ENCODE measurements at regions not wholly inside any gene's neighbourhood (a gene's known extent, or its start where the extent isn't known, plus 50 kb on each side); places are given as distances from the start of the nearest gene placed in this dataset.

GRCh38 chr3:107992976-107993684 lies 97.7 kb downstream of the CD47 start:
- H3K36me3 ChIP-seq (ENCODE audit: insufficient read depth, low read length): no peaks in the 10 kb centered on the region
- no peak overlapping the region for H3K4me3 ChIP-seq (ENCODE audit: low read length)
- H3K9me3 ChIP-seq (ENCODE audit: low read length): no peaks in the 10 kb centered on the region
- no peaks in the 10 kb centered on the region for H3K27me3 ChIP-seq (ENCODE audit: insufficient read depth, low read length)
- H2AFZ ChIP-seq (ENCODE audit: low read depth, low read length): no peak overlapping the region
- H3K4me1 ChIP-seq (ENCODE audit: insufficient read depth, low read length): peaks cover 4% of the 10 kb centered on the region

- Histone ChIP-seq H3K4me3 (ENCODE audit: low read length) (no peak overlapping the region), H3K27me3 (ENCODE audit: insufficient read depth, low read length) (no peaks in the 10 kb centered on the region), H3K4me1 (ENCODE audit: insufficient read depth, low read length) (peaks cover 9% of the 10 kb centered on the region), H3K9me3 (ENCODE audit: low read length) (no peaks in the 10 kb centered on the region), H3K36me3 (ENCODE audit: insufficient read depth, low read length) (no peaks in the 10 kb centered on the region), H2AFZ (ENCODE audit: low read depth, low read length) (no peak overlapping the region)
These were observed 99.9 kb downstream of the CD47 start for GRCh38 chr3:107990926-107991325.

DNA sequence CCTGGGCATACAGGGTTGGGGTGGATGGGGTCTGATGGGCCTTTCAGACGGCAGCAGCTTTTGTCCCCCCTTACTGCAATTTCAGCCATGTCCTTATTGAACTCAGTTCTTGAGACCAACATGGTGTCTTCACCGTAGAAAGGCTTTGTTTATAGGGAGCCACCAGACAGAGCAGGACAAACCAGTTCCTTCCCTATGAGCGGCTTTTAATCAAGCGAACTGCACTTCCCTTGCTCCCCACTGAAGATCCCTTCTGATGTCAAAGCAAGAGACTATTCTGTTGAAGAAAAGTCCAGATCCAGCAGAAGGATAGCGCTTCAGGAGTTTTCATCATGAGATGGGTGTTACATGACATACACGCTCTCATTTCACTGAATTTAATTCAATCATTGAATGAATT lies 100.4 kb downstream of the CD47 start:
- H3K4me1 ChIP-seq (ENCODE audit: insufficient read depth, low read length): peaks cover 14% of the 10 kb centered on the region
- H3K27me3 ChIP-seq (ENCODE audit: insufficient read depth, low read length): no peaks in the 10 kb centered on the region
- H3K4me3 ChIP-seq (ENCODE audit: low read length): no peak overlapping the region
- no peak overlapping the region for H2AFZ ChIP-seq (ENCODE audit: low read depth, low read length)
- H3K36me3 ChIP-seq (ENCODE audit: insufficient read depth, low read length): no peaks in the 10 kb centered on the region
- H3K9me3 ChIP-seq (ENCODE audit: low read length): no peaks in the 10 kb centered on the region

- Histone ChIP-seq H3K9me3 (ENCODE audit: low read length) (no peaks in the 10 kb centered on the region), H3K36me3 (ENCODE audit: insufficient read depth, low read length) (no peaks in the 10 kb centered on the region), H3K4me3 (ENCODE audit: low read length) (no peak overlapping the region), H2AFZ (ENCODE audit: low read depth, low read length) (no peak overlapping the region), H3K4me1 (ENCODE audit: insufficient read depth, low read length) (peaks cover 16% of the 10 kb centered on the region), H3K27me3 (ENCODE audit: insufficient read depth, low read length) (no peaks in the 10 kb centered on the region)
These were observed 101.2 kb downstream of the CD47 start for GRCh38 chr3:107989661-107990060.

DNA sequence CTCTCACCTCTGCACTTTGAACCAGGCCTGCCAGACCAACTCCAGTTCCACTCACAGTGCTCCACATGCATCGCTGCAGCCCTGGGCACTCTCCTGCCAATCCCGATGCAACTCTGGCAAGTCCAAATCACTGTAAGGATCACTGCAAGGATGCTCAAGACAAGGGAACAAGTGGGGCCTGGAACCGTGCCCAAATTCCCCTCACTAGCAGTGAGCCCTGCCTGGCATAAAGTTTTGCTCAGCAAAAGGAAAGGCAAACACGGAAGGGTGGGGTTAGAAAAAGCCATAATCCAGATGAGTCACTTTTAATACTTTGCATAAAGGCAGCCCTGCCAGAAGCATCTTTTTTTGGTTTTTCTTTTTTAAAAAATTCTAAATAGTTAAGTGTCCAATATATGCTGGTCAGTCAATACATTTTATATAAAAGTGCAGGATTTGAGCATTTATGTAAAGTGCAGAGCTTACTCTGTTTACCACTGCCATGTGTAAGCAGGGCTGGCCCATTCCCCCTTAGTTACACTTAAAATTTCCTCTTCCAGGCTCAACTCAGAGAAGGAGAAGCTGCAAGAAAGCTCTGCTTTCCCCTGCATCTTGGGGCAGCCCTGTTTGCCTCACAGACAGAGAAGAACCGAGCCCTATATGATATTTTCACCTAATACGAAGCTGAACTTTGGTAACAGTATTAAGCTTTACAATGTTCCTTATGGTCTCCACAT lies 102.2 kb downstream of the CD47 start:
- Histone ChIP-seq H3K4me1 (ENCODE audit: insufficient read depth, low read length) (peaks cover 16% of the 10 kb centered on the region), H3K9me3 (ENCODE audit: low read length) (no peaks in the 10 kb centered on the region), H3K36me3 (ENCODE audit: insufficient read depth, low read length) (no peaks in the 10 kb centered on the region), H3K4me3 (ENCODE audit: low read length) (no peak overlapping the region), H3K27me3 (ENCODE audit: insufficient read depth, low read length) (no peaks in the 10 kb centered on the region), H2AFZ (ENCODE audit: low read depth, low read length) (no peak overlapping the region)

DNA sequence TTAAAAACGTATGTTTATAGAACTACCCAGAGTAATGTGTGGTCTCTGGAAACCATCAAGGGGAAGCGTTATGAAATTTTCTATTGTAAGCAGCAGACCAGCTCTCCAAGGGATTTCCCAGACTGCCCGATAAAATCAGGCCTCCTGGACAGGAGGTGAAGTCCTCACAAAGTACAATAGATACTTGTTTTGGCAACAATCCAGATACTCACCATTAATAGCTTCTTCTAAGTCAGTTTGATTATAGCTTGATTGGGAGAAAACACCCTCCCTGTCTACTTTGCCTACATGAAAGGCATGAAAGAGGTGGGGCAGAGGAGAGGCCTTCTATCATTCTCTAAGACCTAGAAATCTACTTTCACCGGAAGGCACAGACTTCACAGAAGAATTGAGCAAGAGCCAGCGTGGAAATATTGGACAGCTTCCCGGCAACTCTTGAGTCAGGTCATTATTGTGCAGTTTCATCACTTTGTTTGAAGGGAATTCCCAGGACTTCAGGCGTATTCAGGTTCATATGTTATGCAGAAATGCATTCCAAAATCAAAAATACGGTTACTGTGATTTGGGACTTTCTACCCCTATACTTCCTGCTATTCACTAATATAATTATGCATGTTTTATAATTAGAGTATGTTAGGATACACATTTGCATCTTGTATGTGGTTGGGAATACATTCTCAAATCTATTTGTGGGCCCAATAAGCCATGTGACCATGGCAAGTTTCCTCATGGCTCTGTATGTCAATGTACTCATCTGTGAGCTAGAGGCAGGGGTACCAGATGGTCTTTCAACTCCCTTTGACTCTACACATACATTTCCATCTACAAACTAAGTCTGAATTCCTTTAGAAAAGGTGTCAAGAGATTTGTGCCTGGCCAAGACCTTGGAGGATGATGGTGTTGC lies 103.5 kb downstream of the CD47 start:
- H3K36me3 ChIP-seq (ENCODE audit: insufficient read depth, low read length): no peaks in the 10 kb centered on the region
- H3K4me3 ChIP-seq (ENCODE audit: low read length): no peak overlapping the region
- no peaks in the 10 kb centered on the region for H3K9me3 ChIP-seq (ENCODE audit: low read length)
- H3K27me3 ChIP-seq (ENCODE audit: insufficient read depth, low read length): no peaks in the 10 kb centered on the region
- peaks cover 16% of the 10 kb centered on the region for H3K4me1 ChIP-seq (ENCODE audit: insufficient read depth, low read length)
- H2AFZ ChIP-seq (ENCODE audit: low read depth, low read length): no peak overlapping the region

GRCh38 chr3:107986505-107986904 lies 104.3 kb downstream of the CD47 start:
- no peaks in the 10 kb centered on the region for H3K9me3 ChIP-seq (ENCODE audit: low read length)
- H3K4me3 ChIP-seq (ENCODE audit: low read length): no peak overlapping the region
- H3K27me3 ChIP-seq (ENCODE audit: insufficient read depth, low read length): no peaks in the 10 kb centered on the region
- peaks cover 18% of the 10 kb centered on the region for H3K4me1 ChIP-seq (ENCODE audit: insufficient read depth, low read length)
- H3K36me3 ChIP-seq (ENCODE audit: insufficient read depth, low read length): no peaks in the 10 kb centered on the region
- no peak overlapping the region for H2AFZ ChIP-seq (ENCODE audit: low read depth, low read length)

GRCh38 chr3:107985496-107985895 lies 105.3 kb downstream of the CD47 start:
- no peaks in the 10 kb centered on the region for H3K27me3 ChIP-seq (ENCODE audit: insufficient read depth, low read length)
- no peak overlapping the region for H3K4me3 ChIP-seq (ENCODE audit: low read length)
- H3K36me3 ChIP-seq (ENCODE audit: insufficient read depth, low read length): no peaks in the 10 kb centered on the region
- no peaks in the 10 kb centered on the region for H3K9me3 ChIP-seq (ENCODE audit: low read length)
- no peak overlapping the region for H2AFZ ChIP-seq (ENCODE audit: low read depth, low read length)
- peaks cover 22% of the 10 kb centered on the region for H3K4me1 ChIP-seq (ENCODE audit: insufficient read depth, low read length)

DNA sequence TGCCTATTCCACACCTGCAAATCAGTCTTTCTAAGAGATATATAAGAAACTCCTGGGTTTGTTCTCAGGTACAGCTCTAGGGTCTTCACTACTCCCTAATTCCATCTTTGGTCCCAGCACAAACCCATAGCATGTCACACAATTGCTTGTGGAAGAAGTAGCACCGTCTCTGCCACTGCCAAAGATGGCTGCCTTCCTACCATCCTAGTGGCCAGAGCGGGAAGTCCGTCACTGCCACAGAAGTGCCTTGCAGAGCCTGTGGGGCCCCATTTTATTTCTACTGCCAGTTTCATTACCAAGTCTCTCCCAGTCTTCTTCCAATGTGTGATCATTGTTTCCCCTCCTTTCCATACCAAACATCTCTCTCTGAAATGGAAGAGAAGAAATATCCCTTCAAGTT lies 107.6 kb downstream of the CD47 start:
- Histone ChIP-seq H3K27me3 (ENCODE audit: insufficient read depth, low read length) (no peaks in the 10 kb centered on the region), H2AFZ (ENCODE audit: low read depth, low read length) (no peak overlapping the region), H3K4me3 (ENCODE audit: low read length) (no peak overlapping the region), H3K4me1 (ENCODE audit: insufficient read depth, low read length) (peaks cover 44% of the 10 kb centered on the region), H3K9me3 (ENCODE audit: low read length) (no peaks in the 10 kb centered on the region), H3K36me3 (ENCODE audit: insufficient read depth, low read length) (no peaks in the 10 kb centered on the region)

GRCh38 chr3:107982165-107982564 lies 108.7 kb downstream of the CD47 start:
- Histone ChIP-seq H3K36me3 (ENCODE audit: insufficient read depth, low read length) (no peaks in the 10 kb centered on the region), H3K4me3 (ENCODE audit: low read length) (no peak overlapping the region), H3K4me1 (ENCODE audit: insufficient read depth, low read length) (peaks cover 51% of the 10 kb centered on the region), H3K27me3 (ENCODE audit: insufficient read depth, low read length) (no peaks in the 10 kb centered on the region), H2AFZ (ENCODE audit: low read depth, low read length) (no peak overlapping the region), H3K9me3 (ENCODE audit: low read length) (no peaks in the 10 kb centered on the region)

DNA sequence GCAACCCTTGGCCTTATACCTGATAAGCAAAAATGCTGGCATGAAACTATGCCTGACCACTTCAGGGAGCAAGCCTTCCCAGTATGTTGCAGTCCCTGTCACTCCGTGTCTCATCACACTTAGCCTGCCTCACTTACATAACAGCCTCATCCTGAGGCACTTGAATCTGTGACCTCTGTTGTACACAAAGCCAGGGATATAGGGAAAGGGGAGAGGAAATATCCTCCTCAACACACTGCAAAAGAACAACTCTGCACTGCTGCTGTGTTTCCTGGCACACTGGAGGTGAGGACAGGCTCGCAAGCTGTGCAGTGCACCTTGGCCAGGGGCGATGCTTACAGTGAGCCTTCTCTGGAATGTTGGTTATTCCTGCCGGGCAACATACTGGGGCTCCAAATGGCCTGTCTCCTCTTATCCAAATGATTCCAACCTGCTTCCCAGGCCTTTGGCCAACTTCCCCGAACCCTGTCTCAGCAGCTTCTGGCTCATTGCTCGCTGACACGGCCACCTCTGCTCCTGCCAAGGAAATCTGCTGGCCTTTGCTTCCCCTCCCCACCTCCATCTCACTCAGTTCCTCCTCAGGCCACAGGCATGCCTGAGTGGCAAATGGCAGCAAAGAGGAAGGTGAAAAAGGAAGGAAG lies 109.2 kb downstream of the CD47 start:
- Histone ChIP-seq H3K4me1 (ENCODE audit: insufficient read depth, low read length) (peaks cover 50% of the 10 kb centered on the region), H3K36me3 (ENCODE audit: insufficient read depth, low read length) (no peaks in the 10 kb centered on the region), H2AFZ (ENCODE audit: low read depth, low read length) (no peak overlapping the region), H3K4me3 (ENCODE audit: low read length) (no peak overlapping the region), H3K9me3 (ENCODE audit: low read length) (no peaks in the 10 kb centered on the region), H3K27me3 (ENCODE audit: insufficient read depth, low read length) (no peaks in the 10 kb centered on the region)

- Histone ChIP-seq H3K36me3 (ENCODE audit: insufficient read depth, low read length) (no peaks in the 10 kb centered on the region), H3K27me3 (ENCODE audit: insufficient read depth, low read length) (no peaks in the 10 kb centered on the region), H2AFZ (ENCODE audit: low read depth, low read length) (no peak overlapping the region), H3K4me1 (ENCODE audit: insufficient read depth, low read length) (peaks cover 37% of the 10 kb centered on the region), H3K4me3 (ENCODE audit: low read length) (no peak overlapping the region), H3K9me3 (ENCODE audit: low read length) (no peaks in the 10 kb centered on the region)
These were observed 111.3 kb downstream of the CD47 start for GRCh38 chr3:107979538-107979937.
